ENCODE measurements at regions not wholly inside any gene's neighbourhood (a gene's known extent, or its start where the extent isn't known, plus 50 kb on each side); places are given as distances from the start of the nearest gene placed in this dataset.
"Not testable (repeated sequence)": the region's sequence is repeated elsewhere in the genome, so short reads cannot be mapped to it uniquely, and the experiment has no call there.

GRCh38 chr6:28659250-28659566, 133.5 kb downstream of the GPX5 start:
- no peak for DNase-seq

GRCh38 chr6:28661097-28661713, 135.5 kb downstream of the GPX5 start:
- DNase-seq, result no peak

DNA sequence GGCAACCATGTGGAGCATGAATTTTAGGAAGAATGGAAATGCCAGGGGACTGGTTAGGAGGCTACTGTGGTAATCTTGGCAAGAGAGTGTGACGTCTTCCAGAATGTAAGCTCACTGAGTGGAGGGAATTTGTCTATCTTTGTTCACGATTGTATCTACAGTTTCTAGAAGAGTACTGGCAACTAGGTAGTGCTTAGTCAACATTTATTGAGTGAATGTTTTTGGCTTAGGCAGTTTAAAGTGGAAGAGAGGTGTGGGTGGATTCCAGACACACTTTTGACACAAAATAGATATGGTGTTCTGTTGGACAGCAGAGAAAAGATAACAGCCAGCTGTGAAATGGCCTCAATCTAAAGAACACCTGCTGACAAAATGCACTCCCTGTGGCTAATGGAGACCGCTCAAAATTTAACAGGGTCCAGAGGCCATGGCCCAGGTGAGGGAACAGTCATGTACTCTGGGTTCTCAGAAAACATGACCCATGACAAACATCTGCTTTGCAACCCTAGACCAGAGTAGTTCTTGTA, 139.3 kb downstream of the GPX5 start:
- no peak for DNase-seq

DNA sequence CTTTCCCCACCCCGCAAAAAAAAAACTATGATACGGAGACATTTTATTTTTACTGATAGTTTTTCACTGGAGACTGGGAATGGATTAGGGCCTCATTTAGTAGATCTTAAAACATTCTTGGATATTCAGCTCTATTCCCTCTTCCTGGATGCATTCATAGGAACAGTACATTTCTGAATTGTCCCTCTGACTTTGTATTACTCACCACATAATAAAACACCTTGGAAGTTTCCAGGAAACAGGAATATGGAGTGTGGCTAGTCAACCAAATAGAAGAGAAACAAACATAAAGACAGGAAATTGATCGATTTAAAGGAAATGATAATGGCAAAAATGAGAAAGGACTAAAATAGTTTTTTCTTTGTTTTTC, 147.7 kb downstream of the GPX5 start:
- DNase-seq, result no peak

GRCh38 chr6:28673787-28674671, 148.3 kb downstream of the GPX5 start:
- DNase-seq, result peak; percentile 54

DNA sequence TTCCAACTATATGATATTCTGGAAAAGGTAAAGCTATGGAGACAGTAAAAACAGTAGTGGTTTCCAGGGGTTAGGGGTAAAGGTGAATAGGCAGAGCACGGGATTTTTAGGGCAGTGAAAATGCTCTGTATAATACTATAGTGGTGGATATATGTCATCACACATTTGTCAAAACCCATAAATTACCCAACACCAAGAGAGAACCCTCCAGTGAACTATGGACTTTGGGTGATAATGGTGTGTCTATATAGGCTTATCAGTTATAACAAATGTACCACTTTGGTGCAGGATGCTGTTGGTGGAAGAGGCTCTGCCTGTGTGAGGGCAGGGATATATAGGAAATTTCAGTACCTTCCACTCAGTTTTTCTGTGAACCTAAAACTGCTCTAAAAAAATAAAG, 149.9 kb downstream of the GPX5 start:
- peak; percentile 20 for DNase-seq

GRCh38 chr6:28682542-28682941, 156.9 kb downstream of the GPX5 start:
- no peak for DNase-seq

GRCh38 chr6:28682956-28683685, 157.4 kb downstream of the GPX5 start:
- not testable (repeated sequence) for DNase-seq

DNA sequence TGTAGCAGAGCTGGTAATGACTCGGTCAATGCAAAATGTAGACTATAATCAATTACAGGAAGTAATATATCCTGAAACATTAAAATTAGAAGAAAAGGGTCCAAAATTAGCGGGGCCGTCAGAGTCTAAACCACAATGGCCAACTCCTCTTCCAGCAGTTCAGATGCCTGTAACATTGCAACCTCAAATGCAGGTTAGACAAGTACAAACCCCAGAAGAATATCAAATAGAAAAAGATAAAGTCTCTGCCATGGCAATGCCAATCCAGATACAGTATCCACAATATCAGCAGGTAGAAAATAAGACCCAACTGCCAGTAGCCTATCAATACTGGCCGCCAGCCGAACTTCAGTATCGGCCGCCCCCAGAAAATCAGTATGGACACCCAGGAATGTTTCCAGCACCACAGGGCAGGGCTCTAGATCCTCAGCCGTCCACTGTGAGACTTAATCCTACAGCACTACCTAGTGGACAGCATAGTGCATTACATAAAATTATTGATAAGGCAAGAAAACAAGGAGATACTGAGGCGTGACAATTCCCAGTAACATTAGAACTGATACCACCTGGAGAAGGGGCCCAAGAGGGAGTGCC, 158.4 kb downstream of the GPX5 start:
- peak; percentile 12 for DNase-seq

DNA sequence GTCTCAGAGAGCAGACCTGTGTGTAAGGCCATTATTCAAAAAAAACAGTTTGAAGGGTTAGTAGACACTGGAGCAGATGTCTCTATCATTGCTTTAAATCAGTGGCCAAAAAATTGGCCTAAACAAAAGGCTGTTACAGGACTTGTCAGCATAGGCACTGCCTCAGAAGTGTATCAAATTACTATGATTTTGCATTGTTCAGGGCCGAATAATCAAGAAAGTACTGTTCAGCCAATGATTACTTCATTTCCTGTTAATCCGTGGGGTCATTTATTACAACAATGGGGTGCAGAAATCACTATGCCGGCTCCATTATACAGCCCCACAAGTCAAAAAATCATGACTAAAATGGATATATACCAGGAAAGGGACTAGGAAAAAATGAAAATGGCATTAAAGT, 160.3 kb downstream of the GPX5 start:
- not testable (repeated sequence) for DNase-seq

DNA sequence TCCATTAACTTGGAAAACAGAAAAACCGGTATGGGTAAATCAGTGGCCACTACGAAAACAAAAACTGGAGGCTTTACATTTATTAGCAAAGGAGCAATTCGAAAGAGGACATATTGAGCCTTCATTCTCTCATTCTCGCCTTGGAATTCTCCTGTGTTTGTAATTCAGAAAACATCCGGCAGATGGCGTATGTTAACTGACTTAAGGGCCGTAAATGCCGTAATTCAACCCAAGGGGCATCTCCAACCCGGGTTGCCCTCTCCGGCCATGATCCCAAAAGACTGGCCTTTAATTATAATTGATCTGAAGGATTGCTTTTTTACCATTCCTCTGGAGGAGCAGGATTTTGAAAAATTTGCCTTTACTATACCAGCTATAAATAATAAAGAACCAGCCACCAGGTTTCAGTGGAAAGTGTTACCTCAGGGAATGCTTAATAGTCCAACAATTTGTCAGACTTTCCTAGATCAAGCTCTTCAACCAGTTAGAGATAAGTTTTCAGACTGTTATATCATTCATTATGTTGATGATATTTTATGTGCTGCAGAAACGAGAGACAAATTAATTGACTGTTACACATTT, 160.9 kb downstream of the GPX5 start:
- DNase-seq, result peak; percentile 58

- DNase-seq, result peak; percentile 24
Measured at GRCh38 chr6:28687309-28687981, 161.8 kb downstream of the GPX5 start.

GRCh38 chr6:28691991-28692390, 166.3 kb downstream of the GPX5 start:
- DNase-seq, result not testable (repeated sequence)

DNA sequence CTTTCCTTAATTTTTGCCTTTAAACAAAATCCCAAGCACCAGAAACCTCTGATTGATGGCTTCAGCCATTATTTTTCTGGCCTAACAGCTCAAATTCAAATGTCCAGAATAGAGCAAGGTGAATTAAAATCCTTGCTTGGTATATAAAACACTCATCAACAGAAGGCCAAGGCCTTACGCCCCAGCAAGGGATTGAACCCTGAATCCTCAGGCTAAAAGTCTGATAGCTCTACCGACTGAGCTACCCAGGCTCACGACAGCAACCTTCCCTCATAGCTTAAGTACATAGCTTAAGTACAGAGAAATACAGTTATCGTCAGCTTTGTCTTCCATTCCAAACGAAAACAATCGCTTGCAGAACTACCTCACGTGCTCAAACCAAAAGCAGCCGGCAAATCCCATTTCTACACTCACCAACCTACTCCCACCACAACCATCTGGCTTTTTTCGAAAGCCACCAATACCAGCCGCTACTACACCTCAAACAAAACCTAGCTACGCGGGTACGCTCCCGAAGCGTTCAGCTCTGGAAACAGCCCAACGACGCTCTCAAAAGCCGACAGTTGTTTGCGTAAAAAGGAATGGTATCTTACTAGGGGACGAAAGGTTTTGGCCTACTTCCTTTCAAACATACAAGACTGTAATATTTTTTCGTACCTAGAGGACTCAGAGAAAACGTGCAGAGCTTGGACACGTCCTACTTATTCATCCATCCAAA, 167.5 kb downstream of the GPX5 start:
- no peak for DNase-seq

- DNase-seq, result no peak
Measured at GRCh38 chr6:28693751-28694443, 168.2 kb downstream of the GPX5 start.

GRCh38 chr6:28695715-28696114, 170.0 kb downstream of the GPX5 start:
- DNase-seq, result no peak

GRCh38 chr6:28696167-28696566, 170.5 kb downstream of the GPX5 start:
- DNase-seq, result no peak

DNA sequence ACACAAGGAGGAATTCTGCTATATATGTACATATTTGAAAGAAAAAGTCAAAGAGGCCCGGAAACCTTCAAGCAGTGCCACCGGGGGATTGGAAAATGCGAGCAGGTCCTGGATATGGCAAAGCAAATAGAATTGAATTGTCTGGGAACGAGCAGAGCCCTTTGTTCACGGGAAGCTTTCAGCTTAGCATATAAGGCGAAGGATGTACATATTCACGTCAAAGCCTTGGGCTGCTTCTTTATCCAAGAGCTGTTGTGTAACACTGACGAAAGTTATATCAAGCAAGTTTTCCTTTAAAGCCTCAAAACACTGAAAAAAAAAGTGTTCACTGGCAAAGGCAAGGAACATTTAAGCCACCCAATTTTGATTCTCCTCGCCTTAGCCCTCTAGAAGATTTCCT, 171.0 kb downstream of the GPX5 start:
- no peak for DNase-seq

DNA sequence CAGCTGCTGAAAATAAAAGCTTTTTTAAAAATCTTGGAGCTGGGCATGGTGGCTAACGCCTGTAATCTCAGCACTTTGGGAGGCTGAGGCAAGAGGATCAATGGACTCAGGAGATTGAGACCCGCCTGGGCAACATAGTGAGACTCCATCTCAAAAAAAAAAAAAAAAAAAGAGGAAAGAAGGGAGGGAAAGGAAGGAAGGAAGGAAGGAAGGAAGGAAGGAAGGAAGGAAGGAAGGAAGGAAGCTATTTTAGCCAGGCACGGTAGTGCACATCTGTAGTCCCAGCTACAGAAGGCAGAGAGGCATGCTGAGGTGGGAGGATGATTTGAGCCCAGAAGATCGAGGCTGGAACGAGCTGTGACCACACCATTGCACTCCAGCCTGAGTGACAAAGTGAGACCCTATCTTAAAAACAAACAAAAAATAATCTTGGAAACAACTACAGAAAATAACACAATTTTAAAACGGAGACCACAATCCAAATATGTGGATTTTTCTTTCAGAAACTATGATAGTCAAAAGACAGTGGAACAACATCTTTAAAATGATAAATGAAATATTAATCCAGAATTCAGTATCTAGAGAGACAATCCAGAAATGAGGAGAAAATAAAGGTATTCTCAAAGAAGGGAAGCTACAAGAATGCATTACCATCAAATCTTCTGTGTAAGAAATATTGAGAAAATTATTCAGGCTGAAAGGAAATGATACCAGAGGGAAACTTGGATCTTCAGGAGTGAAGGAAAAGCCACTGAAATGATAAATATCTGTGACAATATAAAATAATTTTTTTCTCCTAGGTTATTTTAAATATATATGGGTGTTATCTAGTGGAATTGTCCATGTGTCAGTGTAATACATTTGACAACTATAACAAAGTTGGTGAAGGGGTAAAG, 182.0 kb downstream of the GPX5 start:
- no peak for DNase-seq

Measured in MV-4-11 (cell line).